ENCODE measurements at regions not wholly inside any gene's neighbourhood (a gene's known extent, or its start where the extent isn't known, plus 50 kb on each side); places are given as distances from the start of the nearest gene placed in this dataset.

GRCh38 chr20:57069442-57069841, 197.0 kb downstream of the BMP7 start:
- intact Hi-C loops (cut with micrococcal nuclease), result no loop called here
- Histone ChIP-seq H3K79me2 (ENCODE audit: insufficient read depth, low read length) (no peaks in the 10 kb centered on the region), H2AFZ (ENCODE audit: low read depth, low read length, poor library complexity, severe bottlenecking) (no peak overlapping the region), H3K9me2 (ENCODE audit: insufficient read depth) (no peaks in the 10 kb centered on the region), H3K27me3 (ENCODE audit: insufficient read depth, low read length) (peaks cover 29% of the 10 kb centered on the region), H3K4me1 (ENCODE audit: control insufficient read depth in 1 of 2, insufficient read depth in 2 of 2, low read length in 2 of 2) (peaks cover 4 to 13% of the 10 kb centered on the region in 2 experiments; a peak in 3 of 4 replicates), H3K27ac (ENCODE audit: low read depth, low read length) (no peak overlapping the region), H3K9me3 (ENCODE audit: control insufficient read depth in 1 of 2, insufficient read depth in 1 of 2, low read depth in 1 of 2, low read length in 2 of 2) (no peaks in the 10 kb centered on the region), H3K4me3 (replicated peaks in 1 of 2; ENCODE audit: low read depth in 1 of 2, low read length in 2 of 2) (no peak overlapping the region), H3K4me2 (ENCODE audit: low read length) (no peak overlapping the region), H4K20me1 (ENCODE audit: insufficient read depth) (no peaks in the 10 kb centered on the region), H3K9ac (ENCODE audit: low read length) (no peak overlapping the region), H3K36me3 (ENCODE audit: control insufficient read depth in 1 of 2, insufficient read depth in 2 of 2, low read length in 2 of 2) (no peaks in the 10 kb centered on the region)
- ChIA-PET POLR2A (no interaction called here), CTCF (no interaction called here), RAD21 (ENCODE audit: low non-redundant PET in 1 of 2, low total read pairs in 2 of 2, uncharacterized antibody in 2 of 2, unreplicated experiment in 2 of 2) (no interaction called here)
- DNase-seq (ENCODE audit: low read depth, low spot score), result no peak
- TF ChIP-seq JUND (IDR thresholded peaks at IDR 0.05) (no peak), EZH2 (IDR thresholded peaks at IDR 0.05) (no peak)
- ATAC-seq, result no peak
- no TSS peak for BruUV-seq (replicated peaks)

DNA sequence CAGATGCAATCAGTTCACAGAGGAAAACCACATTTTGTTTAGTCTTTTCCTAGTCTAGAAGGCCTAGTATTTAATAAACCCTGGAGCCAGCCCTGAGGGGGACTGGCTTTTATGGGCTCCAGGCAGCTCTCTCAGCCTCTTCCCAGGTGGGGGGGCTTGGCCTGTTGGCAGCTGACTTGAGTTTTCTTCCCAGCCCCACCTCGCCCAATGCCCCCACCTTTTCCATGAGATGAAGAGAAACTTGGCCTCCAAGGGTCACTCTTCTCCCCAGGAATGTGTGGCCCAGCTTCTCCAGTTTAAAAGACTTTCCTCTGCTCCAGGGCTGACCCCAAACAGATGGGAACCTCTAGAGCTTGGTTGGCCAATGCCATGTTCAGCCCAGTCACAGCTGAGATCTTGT, 196.1 kb downstream of the BMP7 start:
- CTCF ChIA-PET, result no interaction called here
- BruUV-seq (replicated peaks), result no TSS peak
- RAD21 ChIA-PET (ENCODE audit: low non-redundant PET in 1 of 2, low total read pairs in 2 of 2, uncharacterized antibody in 2 of 2, unreplicated experiment in 2 of 2), result no interaction called here
- peaks cover 21% of the 10 kb centered on the region for H3K27me3 ChIP-seq (ENCODE audit: insufficient read depth, low read length)
- DNase-seq (ENCODE audit: low read depth, low spot score) (no peak), ATAC-seq (no peak)
- H3K79me2 ChIP-seq (ENCODE audit: insufficient read depth, low read length), result no peaks in the 10 kb centered on the region
- no peak overlapping the region for H3K4me3 ChIP-seq (replicated peaks in 1 of 2; ENCODE audit: low read depth in 1 of 2, low read length in 2 of 2)
- H4K20me1 ChIP-seq (ENCODE audit: insufficient read depth), result no peaks in the 10 kb centered on the region
- no peaks in the 10 kb centered on the region for H3K9me3 ChIP-seq (ENCODE audit: control insufficient read depth in 1 of 2, insufficient read depth in 1 of 2, low read depth in 1 of 2, low read length in 2 of 2)
- no peak overlapping the region for H3K9ac ChIP-seq (ENCODE audit: low read length)
- H3K9me2 ChIP-seq (ENCODE audit: insufficient read depth), result no peaks in the 10 kb centered on the region
- intact Hi-C loops (cut with micrococcal nuclease), result no loop called here
- no peak overlapping the region for H3K4me2 ChIP-seq (ENCODE audit: low read length)
- no peaks in the 10 kb centered on the region for H3K36me3 ChIP-seq (ENCODE audit: control insufficient read depth in 1 of 2, insufficient read depth in 2 of 2, low read length in 2 of 2)
- POLR2A ChIA-PET, result no interaction called here
- peaks cover 4 to 13% of the 10 kb centered on the region in 2 experiments; a peak in 3 of 4 replicates for H3K4me1 ChIP-seq (ENCODE audit: control insufficient read depth in 1 of 2, insufficient read depth in 2 of 2, low read length in 2 of 2)
- no peak overlapping the region for H2AFZ ChIP-seq (ENCODE audit: low read depth, low read length, poor library complexity, severe bottlenecking)
- TF ChIP-seq RAD21 (IDR thresholded peaks at IDR 0.05; ENCODE audit: low read depth), result no peak
- H3K27ac ChIP-seq (ENCODE audit: low read depth, low read length), result no peak overlapping the region

- TF ChIP-seq TCF7L2 (IDR thresholded peaks at IDR 0.05; ENCODE audit: borderline replicate concordance, extremely low read depth, insufficient read depth, insufficient read length) (peak; percentile 40), ZFX (IDR thresholded peaks at IDR 0.05) (no peak)
- H3K4me1 ChIP-seq (ENCODE audit: control insufficient read depth in 1 of 2, insufficient read depth in 2 of 2, low read length in 2 of 2), result peaks cover 4 to 19% of the 10 kb centered on the region in 2 experiments; a peak in 3 of 4 replicates
- RAD21 ChIA-PET (ENCODE audit: low non-redundant PET in 1 of 2, low total read pairs in 2 of 2, uncharacterized antibody in 2 of 2, unreplicated experiment in 2 of 2), result no interaction called here
- H3K27me3 ChIP-seq (ENCODE audit: insufficient read depth, low read length), result peaks cover 19% of the 10 kb centered on the region
- H3K9me3 ChIP-seq (ENCODE audit: control insufficient read depth in 1 of 2, insufficient read depth in 1 of 2, low read depth in 1 of 2, low read length in 2 of 2), result no peaks in the 10 kb centered on the region
- no peak overlapping the region; a peak in 1 of 4 replicates for H3K4me3 ChIP-seq (replicated peaks in 1 of 2; ENCODE audit: low read depth in 1 of 2, low read length in 2 of 2)
- no peak overlapping the region for H3K9ac ChIP-seq (ENCODE audit: low read length)
- POLR2A ChIA-PET, result interaction anchor here (0.6 kb wide), 1 partner anchor 751 kb away, joined by 3 read pairs; no protein-coding TSS in a partner anchor
- no peak for DNase-seq (ENCODE audit: low read depth, low spot score)
- intact Hi-C loops (cut with micrococcal nuclease), result no loop called here
- no peaks in the 10 kb centered on the region for H3K79me2 ChIP-seq (ENCODE audit: insufficient read depth, low read length)
- CTCF ChIA-PET, result no interaction called here
- no peaks in the 10 kb centered on the region for H3K9me2 ChIP-seq (ENCODE audit: insufficient read depth)
- no peaks in the 10 kb centered on the region for H4K20me1 ChIP-seq (ENCODE audit: insufficient read depth)
- H3K4me2 ChIP-seq (ENCODE audit: low read length), result peak overlapping the region; percentile 62
- H2AFZ ChIP-seq (ENCODE audit: low read depth, low read length, poor library complexity, severe bottlenecking), result peak overlapping the region; percentile 87
- peak; percentile 76 for ATAC-seq
- BruUV-seq (replicated peaks), result no TSS peak
- no peak overlapping the region for H3K27ac ChIP-seq (ENCODE audit: low read depth, low read length)
- no peaks in the 10 kb centered on the region for H3K36me3 ChIP-seq (ENCODE audit: control insufficient read depth in 1 of 2, insufficient read depth in 2 of 2, low read length in 2 of 2)
Measured at GRCh38 chr20:57071283-57071731, 195.1 kb downstream of the BMP7 start.
